OCI-M2 (cell line): ENCODE measurements at regions not wholly inside any gene's neighbourhood (a gene's known extent, or its start where the extent isn't known, plus 50 kb on each side); places are given as distances from the start of the nearest gene placed in this dataset.
"Not testable (repeated sequence)": the region's sequence is repeated elsewhere in the genome, so short reads cannot be mapped to it uniquely, and the experiment has no call there.

ENCODE experiments used
- DNase-seq: peaks from one replicate; lab custom pipeline; 2025; ENCODE audit not compliant: unreplicated experiment; lab: John Stamatoyannopoulos, UW

- not testable (repeated sequence) for DNase-seq
Observed at GRCh38 chr2:215630796-215631195, 194.9 kb upstream of the FN1 start.

- DNase-seq = no peak
Observed at GRCh38 chr2:215627771-215628170, 191.9 kb upstream of the FN1 start.

- no peak for DNase-seq
Observed at GRCh38 chr2:215626812-215627281, 191.0 kb upstream of the FN1 start.

GRCh38 chr2:215626063-215626462 is 190.2 kb upstream of the FN1 start:
- DNase-seq = no peak

- DNase-seq = no peak
Observed at GRCh38 chr2:215625207-215625606, 189.3 kb upstream of the FN1 start.

- DNase-seq = no peak
Observed at GRCh38 chr2:215624423-215624829, 188.6 kb upstream of the FN1 start.

- no peak for DNase-seq
Observed at GRCh38 chr2:215622837-215623236, 187.0 kb upstream of the FN1 start.

GRCh38 chr2:215621381-215621780 is 185.5 kb upstream of the FN1 start:
- DNase-seq = no peak

- no peak for DNase-seq
Observed at GRCh38 chr2:215620528-215620927, 184.7 kb upstream of the FN1 start.

- no peak for DNase-seq
Observed at GRCh38 chr2:215619989-215620388, 184.1 kb upstream of the FN1 start.

GRCh38 chr2:215619022-215619958 is 183.4 kb upstream of the FN1 start:
- peak; percentile 51 for DNase-seq

GRCh38 chr2:215618145-215618544 is 182.3 kb upstream of the FN1 start:
- no peak for DNase-seq

GRCh38 chr2:215617060-215617824 is 181.4 kb upstream of the FN1 start:
- DNase-seq = no peak

GRCh38 chr2:215615803-215616174 is 179.9 kb upstream of the FN1 start:
- no peak for DNase-seq

GRCh38 chr2:215615067-215615802 is 179.4 kb upstream of the FN1 start:
- DNase-seq = no peak

GRCh38 chr2:215614296-215614695 is 178.4 kb upstream of the FN1 start:
- no peak for DNase-seq

GRCh38 chr2:215613888-215614287 is 178.0 kb upstream of the FN1 start:
- DNase-seq = no peak

- DNase-seq = no peak
Observed at GRCh38 chr2:215613280-215613679, 177.4 kb upstream of the FN1 start.

- DNase-seq = no peak
Observed at GRCh38 chr2:215612786-215613185, 176.9 kb upstream of the FN1 start.

GRCh38 chr2:215611609-215612386 is 175.9 kb upstream of the FN1 start:
- DNase-seq = no peak
